ENCODE measurements at regions not wholly inside any gene's neighbourhood (a gene's known extent, or its start where the extent isn't known, plus 50 kb on each side); places are given as distances from the start of the nearest gene placed in this dataset.

DNA sequence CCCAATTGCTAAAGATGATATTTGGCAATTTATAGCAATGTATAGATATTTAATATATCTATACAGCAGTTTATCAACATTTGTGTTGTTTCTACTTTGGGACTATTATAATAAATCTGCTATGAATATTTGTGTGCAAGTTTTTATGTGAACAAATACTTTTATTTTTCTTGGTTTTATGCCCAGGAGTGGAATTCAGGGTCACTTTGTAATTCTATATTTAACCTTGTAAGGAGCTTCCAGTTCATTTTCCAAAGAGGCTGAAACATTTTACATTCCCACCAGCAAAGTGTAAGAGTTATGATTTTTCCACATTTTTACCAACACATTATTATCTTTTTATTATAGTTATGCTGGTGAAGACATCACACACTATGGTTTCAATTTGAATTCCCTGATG lies 801.3 kb downstream of the PCDH18 start:
- Histone ChIP-seq H3K4me1 (no peaks in the 10 kb centered on the region), H3K27ac (no peak overlapping the region), H3K36me3 (no peaks in the 10 kb centered on the region), H3K27me3 (no peaks in the 10 kb centered on the region), H3K9me3 (no peaks in the 10 kb centered on the region), H3K4me3 (no peak overlapping the region)
- TF ChIP-seq, protein P1, sequence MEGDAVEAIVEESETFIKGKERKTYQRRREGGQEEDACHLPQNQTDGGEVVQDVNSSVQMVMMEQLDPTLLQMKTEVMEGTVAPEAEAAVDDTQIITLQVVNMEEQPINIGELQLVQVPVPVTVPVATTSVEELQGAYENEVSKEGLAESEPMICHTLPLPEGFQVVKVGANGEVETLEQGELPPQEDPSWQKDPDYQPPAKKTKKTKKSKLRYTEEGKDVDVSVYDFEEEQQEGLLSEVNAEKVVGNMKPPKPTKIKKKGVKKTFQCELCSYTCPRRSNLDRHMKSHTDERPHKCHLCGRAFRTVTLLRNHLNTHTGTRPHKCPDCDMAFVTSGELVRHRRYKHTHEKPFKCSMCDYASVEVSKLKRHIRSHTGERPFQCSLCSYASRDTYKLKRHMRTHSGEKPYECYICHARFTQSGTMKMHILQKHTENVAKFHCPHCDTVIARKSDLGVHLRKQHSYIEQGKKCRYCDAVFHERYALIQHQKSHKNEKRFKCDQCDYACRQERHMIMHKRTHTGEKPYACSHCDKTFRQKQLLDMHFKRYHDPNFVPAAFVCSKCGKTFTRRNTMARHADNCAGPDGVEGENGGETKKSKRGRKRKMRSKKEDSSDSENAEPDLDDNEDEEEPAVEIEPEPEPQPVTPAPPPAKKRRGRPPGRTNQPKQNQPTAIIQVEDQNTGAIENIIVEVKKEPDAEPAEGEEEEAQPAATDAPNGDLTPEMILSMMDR (IDR thresholded peaks at IDR 0.05), result no peak
- ATAC-seq, result no peak
- DNase-seq, result no peak
- intact Hi-C loops (cut with DNase I), result no loop called here

DNA sequence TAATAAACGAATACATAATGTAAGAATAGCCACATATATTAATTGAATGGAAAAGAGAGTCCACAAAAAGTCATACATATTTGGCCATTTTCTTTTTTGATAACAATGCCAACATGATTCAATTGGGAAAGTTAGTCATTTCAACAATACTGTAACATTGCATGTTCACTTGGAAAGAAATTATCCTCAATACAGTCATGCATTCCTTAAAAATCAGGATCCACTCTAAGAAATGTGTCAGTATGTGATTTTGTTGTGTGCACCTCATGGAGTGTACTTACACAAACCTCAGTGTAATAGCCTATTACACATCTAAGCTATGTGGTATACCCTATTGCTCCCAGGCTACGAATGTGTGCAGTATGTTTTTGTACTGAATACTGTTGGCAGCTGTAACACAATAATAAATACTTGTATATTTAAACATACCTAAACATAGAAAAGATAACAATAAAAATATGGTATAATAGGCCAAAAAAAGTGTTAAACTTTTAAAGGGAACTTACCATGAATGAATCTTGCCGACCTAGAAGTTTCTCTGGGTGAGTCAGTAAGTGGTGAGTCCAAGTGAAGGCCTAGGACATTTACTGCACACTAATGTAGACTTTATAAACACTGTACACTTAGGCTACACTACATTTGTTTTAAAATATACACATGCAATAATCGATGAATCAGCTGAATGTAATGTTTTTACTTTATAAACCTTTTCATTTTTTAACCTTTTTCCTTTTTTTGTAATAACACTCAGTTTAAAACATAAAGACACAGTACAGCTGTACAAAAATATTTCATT lies 806.8 kb downstream of the PCDH18 start:
- Histone ChIP-seq H3K4me3 (no peak overlapping the region), H3K27ac (no peak overlapping the region), H3K4me1 (no peaks in the 10 kb centered on the region), H3K27me3 (no peaks in the 10 kb centered on the region), H3K36me3 (no peaks in the 10 kb centered on the region), H3K9me3 (no peaks in the 10 kb centered on the region)
- no peak for DNase-seq
- TF ChIP-seq, protein P1 (IDR thresholded peaks at IDR 0.05), result no peak
- intact Hi-C loops (cut with DNase I), result no loop called here
- ATAC-seq, result no peak

DNA sequence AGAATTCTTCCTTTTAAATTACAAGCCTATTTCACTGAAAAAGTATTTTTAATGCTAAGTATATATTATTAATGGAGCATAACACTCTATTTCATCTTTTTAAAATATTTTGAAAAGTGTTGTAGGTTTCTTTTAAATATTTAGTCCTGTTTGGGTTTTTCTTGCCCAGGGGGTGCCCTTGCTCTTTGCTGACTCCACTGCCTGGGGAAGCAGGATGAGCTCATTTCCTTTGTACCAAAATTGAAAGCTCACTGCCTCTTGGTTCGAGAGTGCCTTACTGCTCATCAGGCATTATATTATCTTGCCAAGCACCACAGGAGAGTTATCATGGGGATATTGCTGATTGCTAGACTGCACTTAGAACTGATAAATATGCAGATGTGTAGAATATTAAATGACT lies 819.2 kb downstream of the PCDH18 start:
- TF ChIP-seq, protein P1 (IDR thresholded peaks at IDR 0.05), result no peak
- Histone ChIP-seq H3K27ac (no peak overlapping the region), H3K9me3 (no peaks in the 10 kb centered on the region), H3K36me3 (no peaks in the 10 kb centered on the region), H3K4me3 (no peak overlapping the region), H3K4me1 (no peaks in the 10 kb centered on the region), H3K27me3 (no peaks in the 10 kb centered on the region)
- no peak for DNase-seq
- intact Hi-C loops (cut with DNase I), result no loop called here
- ATAC-seq, result no peak

DNA sequence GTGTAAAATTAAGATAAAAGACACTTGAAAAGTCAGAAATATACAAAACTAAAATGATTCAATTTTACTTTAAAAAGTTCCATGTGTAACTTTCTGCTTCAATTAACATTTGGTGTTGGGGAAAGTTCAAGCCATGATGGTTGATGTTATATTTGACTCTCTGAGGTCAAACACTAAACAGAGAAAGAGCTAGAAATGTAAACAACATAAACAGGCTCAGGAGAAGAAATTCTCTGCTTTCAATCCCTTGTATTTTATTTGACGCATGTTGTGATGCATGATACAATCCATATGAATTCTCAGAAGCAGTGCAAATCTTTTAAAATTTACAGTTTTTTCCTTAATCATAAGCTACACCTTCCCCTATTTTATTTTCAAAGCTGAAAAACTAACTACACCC lies 822.4 kb downstream of the PCDH18 start:
- intact Hi-C loops (cut with DNase I), result no loop called here
- Histone ChIP-seq H3K4me3 (no peak overlapping the region), H3K4me1 (no peaks in the 10 kb centered on the region), H3K36me3 (no peaks in the 10 kb centered on the region), H3K27ac (no peak overlapping the region), H3K9me3 (no peaks in the 10 kb centered on the region), H3K27me3 (no peaks in the 10 kb centered on the region)
- DNase-seq, result no peak
- TF ChIP-seq, protein P1 (IDR thresholded peaks at IDR 0.05), result no peak
- ATAC-seq, result no peak

DNA sequence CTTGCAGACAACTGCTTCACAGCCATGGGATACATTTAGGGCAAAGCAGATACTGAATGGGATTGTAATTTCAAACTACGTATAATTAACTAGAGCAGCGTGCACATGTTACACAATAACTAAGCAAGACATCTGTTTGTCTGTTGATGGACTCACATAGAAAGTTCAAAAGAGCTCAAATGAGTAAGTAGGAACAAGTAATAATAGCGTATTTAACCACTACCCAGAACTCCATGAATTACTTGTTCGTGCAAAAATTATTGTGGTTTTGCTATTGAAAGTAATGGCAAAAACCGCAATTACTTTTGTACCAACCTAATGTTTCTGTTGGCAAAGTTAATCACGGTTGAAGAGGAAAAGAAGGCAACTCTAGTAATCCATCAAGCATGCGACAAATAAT lies 825.4 kb downstream of the PCDH18 start:
- no peaks in the 10 kb centered on the region for H3K27me3 ChIP-seq
- no peaks in the 10 kb centered on the region for H3K4me1 ChIP-seq
- H3K9me3 ChIP-seq, result no peaks in the 10 kb centered on the region
- H3K27ac ChIP-seq, result no peak overlapping the region
- DNase-seq, result no peak
- intact Hi-C loops (cut with DNase I), result no loop called here
- no peak overlapping the region for H3K4me3 ChIP-seq
- no peak for ATAC-seq
- H3K36me3 ChIP-seq, result no peaks in the 10 kb centered on the region
- TF ChIP-seq, protein P1 (IDR thresholded peaks at IDR 0.05), result no peak

DNA sequence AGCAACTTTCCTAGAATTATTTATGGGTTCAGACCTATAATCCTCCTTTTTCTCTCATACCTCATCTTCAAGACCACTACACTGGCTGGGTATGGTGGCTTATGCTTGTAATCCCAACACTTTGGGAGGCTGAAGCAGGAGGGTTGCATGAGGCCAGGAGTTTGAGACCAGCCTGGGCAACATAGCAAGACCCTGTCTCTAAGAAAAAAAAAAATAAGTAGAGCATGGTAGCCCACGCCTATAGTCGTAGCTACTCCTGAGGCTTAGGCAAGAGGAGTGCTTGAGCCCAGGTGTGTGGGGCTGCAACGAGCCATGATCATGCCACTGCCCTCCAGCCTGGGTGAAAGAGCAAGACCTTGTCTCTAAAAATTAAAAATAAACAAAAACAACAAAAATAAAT lies 832.4 kb downstream of the PCDH18 start:
- Histone ChIP-seq H3K36me3 (no peaks in the 10 kb centered on the region), H3K4me3 (no peak overlapping the region), H3K4me1 (no peaks in the 10 kb centered on the region), H3K27me3 (no peaks in the 10 kb centered on the region), H3K9me3 (no peaks in the 10 kb centered on the region), H3K27ac (no peak overlapping the region)
- intact Hi-C loops (cut with DNase I), result no loop called here
- no peak for DNase-seq
- ATAC-seq, result no peak
- TF ChIP-seq, protein P1 (IDR thresholded peaks at IDR 0.05), result no peak

All from upper lobe of right lung (tissue), 1 donor.